ENCODE measurements at regions not wholly inside any gene's neighbourhood (a gene's known extent, or its start where the extent isn't known, plus 50 kb on each side); places are given as distances from the start of the nearest gene placed in this dataset.
"Not testable (repeated sequence)": the region's sequence is repeated elsewhere in the genome, so short reads cannot be mapped to it uniquely, and the experiment has no call there.

DNA sequence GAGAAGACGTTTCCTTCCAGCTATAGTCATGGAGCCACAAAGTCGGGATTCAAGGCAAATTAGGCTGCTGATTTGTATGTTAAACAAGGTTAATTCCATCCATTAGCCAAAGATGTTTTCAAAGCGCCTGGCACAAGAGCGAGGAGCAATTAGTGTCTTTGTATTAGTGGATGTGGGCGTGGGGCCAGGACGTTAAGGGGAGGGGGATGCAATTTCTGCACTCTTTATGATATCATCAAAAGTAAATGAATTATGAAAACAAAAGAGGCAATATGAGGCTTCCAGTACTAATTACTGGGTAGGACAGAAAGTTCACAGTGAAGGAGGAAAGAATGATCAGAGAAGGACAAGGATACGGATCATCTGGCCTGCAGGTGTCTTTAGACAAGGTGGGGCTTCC, 230.9 kb upstream of the MSX2 start:
- no peaks in the 10 kb centered on the region for H3K9me2 ChIP-seq (ENCODE audit: insufficient read depth, low read length)
- H3K4me3 ChIP-seq (ENCODE audit: low read depth, low read length, poor library complexity, severe bottlenecking), result no peak overlapping the region
- H3K27ac ChIP-seq (ENCODE audit: low read depth, low read length, poor library complexity, severe bottlenecking), result no peak overlapping the region
- DNase-seq (ENCODE audit: low spot score), result no peak
- H3K9me3 ChIP-seq (ENCODE audit: low read length), result no peaks in the 10 kb centered on the region
- H3K4me1 ChIP-seq (ENCODE audit: insufficient read depth, low read length, poor library complexity, severe bottlenecking), result no peaks in the 10 kb centered on the region
- TF ChIP-seq, protein P1, sequence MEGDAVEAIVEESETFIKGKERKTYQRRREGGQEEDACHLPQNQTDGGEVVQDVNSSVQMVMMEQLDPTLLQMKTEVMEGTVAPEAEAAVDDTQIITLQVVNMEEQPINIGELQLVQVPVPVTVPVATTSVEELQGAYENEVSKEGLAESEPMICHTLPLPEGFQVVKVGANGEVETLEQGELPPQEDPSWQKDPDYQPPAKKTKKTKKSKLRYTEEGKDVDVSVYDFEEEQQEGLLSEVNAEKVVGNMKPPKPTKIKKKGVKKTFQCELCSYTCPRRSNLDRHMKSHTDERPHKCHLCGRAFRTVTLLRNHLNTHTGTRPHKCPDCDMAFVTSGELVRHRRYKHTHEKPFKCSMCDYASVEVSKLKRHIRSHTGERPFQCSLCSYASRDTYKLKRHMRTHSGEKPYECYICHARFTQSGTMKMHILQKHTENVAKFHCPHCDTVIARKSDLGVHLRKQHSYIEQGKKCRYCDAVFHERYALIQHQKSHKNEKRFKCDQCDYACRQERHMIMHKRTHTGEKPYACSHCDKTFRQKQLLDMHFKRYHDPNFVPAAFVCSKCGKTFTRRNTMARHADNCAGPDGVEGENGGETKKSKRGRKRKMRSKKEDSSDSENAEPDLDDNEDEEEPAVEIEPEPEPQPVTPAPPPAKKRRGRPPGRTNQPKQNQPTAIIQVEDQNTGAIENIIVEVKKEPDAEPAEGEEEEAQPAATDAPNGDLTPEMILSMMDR (conservative IDR thresholded peaks at IDR 0.05; ENCODE audit: low read length), result no peak
- no peak for TF ChIP-seq EZH2phosphoT487 (IDR thresholded peaks at IDR 0.05; ENCODE audit: borderline replicate concordance, low read depth, low read length)
- no peaks in the 10 kb centered on the region for H4K20me1 ChIP-seq (ENCODE audit: insufficient read depth, low read length)
- ChIA-PET POLR2A (interaction anchor here (0.7 kb wide), 1 partner anchor 51 kb away, joined by 3 read pairs; no protein-coding TSS in a partner anchor), CTCF (ENCODE audit: unreplicated experiment) (no interaction called here)
- H3K79me2 ChIP-seq (ENCODE audit: insufficient read depth, low read depth, low read length), result no peaks in the 10 kb centered on the region
- H3K4me2 ChIP-seq (ENCODE audit: low read length), result no peak overlapping the region
- intact Hi-C loops (cut with micrococcal nuclease; ENCODE audit: unreplicated experiment), result no loop called here
- H3K36me3 ChIP-seq (ENCODE audit: insufficient read depth, low read length), result no peaks in the 10 kb centered on the region
- no peak overlapping the region for H2AFZ ChIP-seq (ENCODE audit: low read length)
- BruUV-seq (replicated peaks), result no TSS peak

DNA sequence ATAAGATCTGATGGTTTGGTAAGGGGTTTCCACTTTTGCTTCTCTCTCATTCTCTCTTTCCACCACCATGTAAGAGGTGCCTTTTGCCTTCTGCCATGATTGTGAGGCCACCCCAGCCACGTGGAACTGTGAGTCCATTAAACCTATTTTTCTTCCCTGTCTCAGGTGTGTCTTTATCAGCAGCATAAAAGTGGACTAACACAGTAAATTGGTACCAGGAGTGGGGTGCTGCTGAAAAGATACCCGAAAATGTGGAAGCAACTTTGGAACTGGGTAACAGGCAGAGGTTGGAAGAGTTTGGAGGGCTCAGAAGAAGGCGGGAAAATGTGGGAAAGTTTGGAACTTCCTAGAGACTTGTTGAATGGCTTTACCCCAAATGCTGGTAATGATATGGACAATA, 226.4 kb upstream of the MSX2 start:
- H3K79me2 ChIP-seq (ENCODE audit: insufficient read depth, low read depth, low read length); H4K20me1 ChIP-seq (ENCODE audit: insufficient read depth, low read length); H2AFZ ChIP-seq (ENCODE audit: low read length); DNase-seq (ENCODE audit: low spot score); POLR2A ChIA-PET; CTCF ChIA-PET (ENCODE audit: unreplicated experiment); BruUV-seq (replicated peaks); H3K4me2 ChIP-seq (ENCODE audit: low read length); H3K9me3 ChIP-seq (ENCODE audit: low read length); H3K27ac ChIP-seq (ENCODE audit: low read depth, low read length, poor library complexity, severe bottlenecking); H3K36me3 ChIP-seq (ENCODE audit: insufficient read depth, low read length); H3K4me3 ChIP-seq (ENCODE audit: low read depth, low read length, poor library complexity, severe bottlenecking); H3K9me2 ChIP-seq (ENCODE audit: insufficient read depth, low read length); H3K4me1 ChIP-seq (ENCODE audit: insufficient read depth, low read length, poor library complexity, severe bottlenecking); intact Hi-C loops (cut with micrococcal nuclease; ENCODE audit: unreplicated experiment): not testable (repeated sequence)

DNA sequence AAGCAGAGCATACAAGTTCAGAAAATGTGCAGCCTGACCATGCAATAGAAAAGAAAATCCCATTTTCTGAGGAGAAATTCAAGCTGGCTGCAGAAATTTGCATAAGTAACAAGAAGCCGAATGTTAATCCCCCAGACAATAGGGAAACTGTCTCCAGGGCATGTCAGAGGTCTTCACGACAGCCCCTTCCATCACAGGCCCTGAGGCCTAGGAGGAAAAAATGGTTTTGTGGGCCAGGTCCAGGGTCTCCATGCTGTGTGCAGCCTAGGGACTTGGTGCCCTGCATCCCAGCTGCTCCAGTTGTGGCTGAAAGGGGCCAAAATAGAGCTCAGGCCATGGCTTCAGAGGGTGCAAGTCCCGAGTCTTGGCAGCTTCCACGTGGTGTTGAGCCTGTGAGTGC, 225.8 kb upstream of the MSX2 start:
- H3K4me2 ChIP-seq (ENCODE audit: low read length); H3K79me2 ChIP-seq (ENCODE audit: insufficient read depth, low read depth, low read length); H3K36me3 ChIP-seq (ENCODE audit: insufficient read depth, low read length); H3K9me3 ChIP-seq (ENCODE audit: low read length); H3K4me3 ChIP-seq (ENCODE audit: low read depth, low read length, poor library complexity, severe bottlenecking); H2AFZ ChIP-seq (ENCODE audit: low read length); intact Hi-C loops (cut with micrococcal nuclease; ENCODE audit: unreplicated experiment); CTCF ChIA-PET (ENCODE audit: unreplicated experiment); H4K20me1 ChIP-seq (ENCODE audit: insufficient read depth, low read length); H3K9me2 ChIP-seq (ENCODE audit: insufficient read depth, low read length); BruUV-seq (replicated peaks); H3K4me1 ChIP-seq (ENCODE audit: insufficient read depth, low read length, poor library complexity, severe bottlenecking); POLR2A ChIA-PET; H3K27ac ChIP-seq (ENCODE audit: low read depth, low read length, poor library complexity, severe bottlenecking); DNase-seq (ENCODE audit: low spot score): not testable (repeated sequence)

DNA sequence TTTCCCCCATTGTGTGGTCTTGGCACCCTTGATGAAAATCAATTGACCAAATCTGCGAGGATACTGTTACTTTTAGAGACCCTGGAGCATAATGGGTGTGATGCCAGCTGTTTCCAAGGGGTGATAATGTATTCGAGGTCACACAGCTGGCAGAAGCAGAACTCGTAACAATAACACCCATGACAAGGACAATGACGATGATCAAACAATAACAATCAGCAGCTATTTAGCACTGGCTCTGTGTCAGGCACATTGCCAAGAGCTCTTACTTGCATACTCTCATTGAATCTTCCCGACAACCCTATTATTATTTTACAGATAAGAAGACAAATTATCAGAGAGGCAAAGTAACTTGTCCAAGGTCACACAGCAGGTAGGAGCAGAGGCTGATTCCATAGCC, 223.7 kb upstream of the MSX2 start:
- DNase-seq (ENCODE audit: low spot score), result no peak
- H3K4me3 ChIP-seq (ENCODE audit: low read depth, low read length, poor library complexity, severe bottlenecking), result no peak overlapping the region
- H3K36me3 ChIP-seq (ENCODE audit: insufficient read depth, low read length), result no peaks in the 10 kb centered on the region
- CTCF ChIA-PET (ENCODE audit: unreplicated experiment), result no interaction called here
- no peaks in the 10 kb centered on the region for H3K79me2 ChIP-seq (ENCODE audit: insufficient read depth, low read depth, low read length)
- intact Hi-C loops (cut with micrococcal nuclease; ENCODE audit: unreplicated experiment), result no loop called here
- TF ChIP-seq, protein P1 (conservative IDR thresholded peaks at IDR 0.05; ENCODE audit: low read length), result no peak
- TF ChIP-seq EZH2phosphoT487 (IDR thresholded peaks at IDR 0.05; ENCODE audit: borderline replicate concordance, low read depth, low read length), result no peak
- POLR2A ChIA-PET, result no interaction called here
- H3K4me2 ChIP-seq (ENCODE audit: low read length), result no peak overlapping the region
- BruUV-seq (replicated peaks), result no TSS peak
- no peak overlapping the region for H3K27ac ChIP-seq (ENCODE audit: low read depth, low read length, poor library complexity, severe bottlenecking)
- no peaks in the 10 kb centered on the region for H4K20me1 ChIP-seq (ENCODE audit: insufficient read depth, low read length)
- H3K4me1 ChIP-seq (ENCODE audit: insufficient read depth, low read length, poor library complexity, severe bottlenecking), result no peaks in the 10 kb centered on the region
- H2AFZ ChIP-seq (ENCODE audit: low read length), result no peak overlapping the region
- H3K9me2 ChIP-seq (ENCODE audit: insufficient read depth, low read length), result no peaks in the 10 kb centered on the region
- H3K9me3 ChIP-seq (ENCODE audit: low read length), result no peaks in the 10 kb centered on the region

All from OCI-LY7 (cell line).